ENCODE measurements at regions not wholly inside any gene's neighbourhood (a gene's known extent, or its start where the extent isn't known, plus 50 kb on each side); places are given as distances from the start of the nearest gene placed in this dataset.

GRCh38 chr7:156255635-156256034 lies 384.9 kb upstream of the RNF32 start:
- Mint-ChIP-seq H3K36me3 (ENCODE audit: low read depth) (no peaks in the 10 kb centered on the region), H3K4me1 (no peaks in the 10 kb centered on the region; the same call in 2 of the 3 replicates), H3K9me3 (no peaks in the 10 kb centered on the region; the same call in 1 of the 3 replicates), H3K4me3 (no peak overlapping the region), H3K27me3 (ENCODE audit: insufficient read depth, low read depth, poor library complexity) (no peaks in the 10 kb centered on the region), H3K27ac (no peak overlapping the region)
- H3K27me3 ChIP-seq (ENCODE audit: insufficient read depth): no peaks in the 10 kb centered on the region
- H3F3A ChIP-seq (replicated peaks; ENCODE audit: low read depth): no peaks in the 10 kb centered on the region
- ATAC-seq: no peak
- no peaks in the 10 kb centered on the region for H3K9me2 ChIP-seq (ENCODE audit: insufficient read depth)
- TF ChIP-seq EZH2phosphoT487 (IDR thresholded peaks at IDR 0.05; ENCODE audit: unreplicated experiment): no peak
- no peak for TF ChIP-seq CTCF (conservative IDR thresholded peaks at IDR 0.05; ENCODE audit: low read depth in 2 of 2)
- no peak for TF ChIP-seq POLR2AphosphoS5 (IDR thresholded peaks at IDR 0.05; ENCODE audit: low read depth)
- TF ChIP-seq REST (IDR thresholded peaks at IDR 0.05; ENCODE audit: unreplicated experiment): no peak
- no peak overlapping the region for H2AFZ ChIP-seq
- no peaks in the 10 kb centered on the region for H3K36me3 ChIP-seq (ENCODE audit: insufficient read depth)
- no peak for DNase-seq (ENCODE audit: low spot score)
- no peaks in the 10 kb centered on the region for H4K20me1 ChIP-seq (replicated peaks; ENCODE audit: insufficient read depth)
- H3K79me2 ChIP-seq (replicated peaks; ENCODE audit: insufficient read depth): no peaks in the 10 kb centered on the region
- H3K4me1 ChIP-seq (ENCODE audit: insufficient read depth): no peaks in the 10 kb centered on the region
- no peak overlapping the region for H3K4me2 ChIP-seq
- no peak overlapping the region for H3K27ac ChIP-seq (ENCODE audit: low read depth)
- H3K4me3 ChIP-seq: no peak overlapping the region

- Histone ChIP-seq H3K27ac (ENCODE audit: low read depth) (no peak overlapping the region), H3K79me2 (replicated peaks; ENCODE audit: insufficient read depth) (no peaks in the 10 kb centered on the region), H2AFZ (no peak overlapping the region), H3K4me2 (no peak overlapping the region), H3K36me3 (ENCODE audit: insufficient read depth) (no peaks in the 10 kb centered on the region), H3K9me2 (ENCODE audit: insufficient read depth) (no peaks in the 10 kb centered on the region), H3K4me1 (ENCODE audit: insufficient read depth) (no peaks in the 10 kb centered on the region), H3K27me3 (ENCODE audit: insufficient read depth) (no peaks in the 10 kb centered on the region), H3F3A (replicated peaks; ENCODE audit: low read depth) (no peaks in the 10 kb centered on the region), H4K20me1 (replicated peaks; ENCODE audit: insufficient read depth) (no peaks in the 10 kb centered on the region), H3K4me3 (no peak overlapping the region)
- no peaks in the 10 kb centered on the region for H3K9me3 Mint-ChIP-seq
- no peak overlapping the region for H3K4me3 Mint-ChIP-seq
- no peaks in the 10 kb centered on the region for H3K36me3 Mint-ChIP-seq (ENCODE audit: low read depth)
- no peak for DNase-seq (ENCODE audit: low spot score)
- no peak for ATAC-seq
- peaks cover 2% of the 10 kb centered on the region for H3K27me3 Mint-ChIP-seq (ENCODE audit: insufficient read depth, low read depth, poor library complexity)
- H3K27ac Mint-ChIP-seq: no peak overlapping the region
- H3K4me1 Mint-ChIP-seq: no peaks in the 10 kb centered on the region; the same call in 2 of the 3 replicates
- TF ChIP-seq ETS1 (IDR thresholded peaks at IDR 0.05) (no peak), JUNB (IDR thresholded peaks at IDR 0.05; ENCODE audit: unreplicated experiment) (no peak), ZNF462 (CRISPR knock-in tag; IDR thresholded peaks at IDR 0.05) (no peak), NANOG (IDR thresholded peaks at IDR 0.05; ENCODE audit: borderline replicate concordance) (no peak), STAT1 (IDR thresholded peaks at IDR 0.05; ENCODE audit: unreplicated experiment) (no peak), ZNF114 (CRISPR knock-in tag; IDR thresholded peaks at IDR 0.05) (no peak), EZH2 (IDR thresholded peaks at IDR 0.05; ENCODE audit: low read depth, unreplicated experiment) (no peak)
These were observed 388.7 kb upstream of the RNF32 start for GRCh38 chr7:156251861-156252260.

Data from GM23338 (cell line).